ENCODE measurements at regions not wholly inside any gene's neighbourhood (a gene's known extent, or its start where the extent isn't known, plus 50 kb on each side); places are given as distances from the start of the nearest gene placed in this dataset.
"Not testable (repeated sequence)": the region's sequence is repeated elsewhere in the genome, so short reads cannot be mapped to it uniquely, and the experiment has no call there.

- no peak for DNase-seq (ENCODE audit: low read depth)
These were observed 58.1 kb upstream of the TUNAR start for GRCh38 chr14:95818581-95818980.

GRCh38 chr14:95817271-95817670 is 59.4 kb upstream of the TUNAR start:
- DNase-seq (ENCODE audit: low read depth), result no peak

- no peak for DNase-seq (ENCODE audit: low read depth)
These were observed 60.1 kb upstream of the TUNAR start for GRCh38 chr14:95816539-95816938.

GRCh38 chr14:95815226-95815690 is 61.4 kb upstream of the TUNAR start:
- DNase-seq (ENCODE audit: low read depth), result no peak

- DNase-seq (ENCODE audit: low read depth), result no peak
These were observed 62.0 kb upstream of the TUNAR start for GRCh38 chr14:95814363-95815225.

GRCh38 chr14:95811813-95812212 is 64.8 kb upstream of the TUNAR start:
- no peak for DNase-seq (ENCODE audit: low read depth)

GRCh38 chr14:95808371-95808770 is 68.3 kb upstream of the TUNAR start:
- DNase-seq (ENCODE audit: low read depth), result no peak

GRCh38 chr14:95796788-95797187 is 79.8 kb upstream of the TUNAR start:
- no peak for DNase-seq (ENCODE audit: low read depth)

GRCh38 chr14:95787941-95788340 is 74.0 kb upstream of the TCL1A start:
- no peak for DNase-seq (ENCODE audit: low read depth)

- DNase-seq (ENCODE audit: low read depth), result no peak
These were observed 72.6 kb upstream of the TCL1A start for GRCh38 chr14:95786566-95786965.

- peak; percentile 37 for DNase-seq (ENCODE audit: low read depth)
These were observed 70.2 kb upstream of the TCL1A start for GRCh38 chr14:95784137-95784536.

- DNase-seq (ENCODE audit: low read depth), result no peak
These were observed 63.0 kb upstream of the TCL1A start for GRCh38 chr14:95776798-95777534.

- DNase-seq (ENCODE audit: low read depth), result peak; percentile 58
These were observed 60.6 kb upstream of the TCL1A start for GRCh38 chr14:95774265-95775160.

GRCh38 chr14:95770777-95771176 is 56.9 kb upstream of the TCL1A start:
- peak; percentile 6 for DNase-seq (ENCODE audit: low read depth)

- no peak for DNase-seq (ENCODE audit: low read depth)
These were observed 56.1 kb upstream of the TCL1A start for GRCh38 chr14:95769976-95770375.

GRCh38 chr14:95769431-95769830 is 55.5 kb upstream of the TCL1A start:
- not testable (repeated sequence) for DNase-seq (ENCODE audit: low read depth)

GRCh38 chr14:95765051-95765450 is 51.1 kb upstream of the TCL1A start:
- DNase-seq (ENCODE audit: low read depth), result no peak

GRCh38 chr14:95763875-95764274 is 50.0 kb upstream of the TCL1A start:
- no peak for DNase-seq (ENCODE audit: low read depth)

All from myocyte (in vitro differentiated cells).